ENCODE measurements at regions not wholly inside any gene's neighbourhood (a gene's known extent, or its start where the extent isn't known, plus 50 kb on each side); places are given as distances from the start of the nearest gene placed in this dataset.

- intact Hi-C loops (cut with DNase I) = no loop called here
- DNase-seq (ENCODE audit: low spot score in 2 of 2) = no peak
- Histone ChIP-seq H3K4me1 (no peaks in the 10 kb centered on the region), H3K9me3 (peaks cover 0 to 8% of the 10 kb centered on the region in 2 donors), H3K4me3 (no peak overlapping the region), H3K36me3 (no peaks in the 10 kb centered on the region), H3K27me3 (no peaks in the 10 kb centered on the region), H3K27ac (no peak overlapping the region)
- TF ChIP-seq, protein P1, sequence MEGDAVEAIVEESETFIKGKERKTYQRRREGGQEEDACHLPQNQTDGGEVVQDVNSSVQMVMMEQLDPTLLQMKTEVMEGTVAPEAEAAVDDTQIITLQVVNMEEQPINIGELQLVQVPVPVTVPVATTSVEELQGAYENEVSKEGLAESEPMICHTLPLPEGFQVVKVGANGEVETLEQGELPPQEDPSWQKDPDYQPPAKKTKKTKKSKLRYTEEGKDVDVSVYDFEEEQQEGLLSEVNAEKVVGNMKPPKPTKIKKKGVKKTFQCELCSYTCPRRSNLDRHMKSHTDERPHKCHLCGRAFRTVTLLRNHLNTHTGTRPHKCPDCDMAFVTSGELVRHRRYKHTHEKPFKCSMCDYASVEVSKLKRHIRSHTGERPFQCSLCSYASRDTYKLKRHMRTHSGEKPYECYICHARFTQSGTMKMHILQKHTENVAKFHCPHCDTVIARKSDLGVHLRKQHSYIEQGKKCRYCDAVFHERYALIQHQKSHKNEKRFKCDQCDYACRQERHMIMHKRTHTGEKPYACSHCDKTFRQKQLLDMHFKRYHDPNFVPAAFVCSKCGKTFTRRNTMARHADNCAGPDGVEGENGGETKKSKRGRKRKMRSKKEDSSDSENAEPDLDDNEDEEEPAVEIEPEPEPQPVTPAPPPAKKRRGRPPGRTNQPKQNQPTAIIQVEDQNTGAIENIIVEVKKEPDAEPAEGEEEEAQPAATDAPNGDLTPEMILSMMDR (IDR thresholded peaks at IDR 0.05) = no peak
These were observed 394.5 kb downstream of the LTN1 start for GRCh38 chr21:28598214-28598613.

DNA sequence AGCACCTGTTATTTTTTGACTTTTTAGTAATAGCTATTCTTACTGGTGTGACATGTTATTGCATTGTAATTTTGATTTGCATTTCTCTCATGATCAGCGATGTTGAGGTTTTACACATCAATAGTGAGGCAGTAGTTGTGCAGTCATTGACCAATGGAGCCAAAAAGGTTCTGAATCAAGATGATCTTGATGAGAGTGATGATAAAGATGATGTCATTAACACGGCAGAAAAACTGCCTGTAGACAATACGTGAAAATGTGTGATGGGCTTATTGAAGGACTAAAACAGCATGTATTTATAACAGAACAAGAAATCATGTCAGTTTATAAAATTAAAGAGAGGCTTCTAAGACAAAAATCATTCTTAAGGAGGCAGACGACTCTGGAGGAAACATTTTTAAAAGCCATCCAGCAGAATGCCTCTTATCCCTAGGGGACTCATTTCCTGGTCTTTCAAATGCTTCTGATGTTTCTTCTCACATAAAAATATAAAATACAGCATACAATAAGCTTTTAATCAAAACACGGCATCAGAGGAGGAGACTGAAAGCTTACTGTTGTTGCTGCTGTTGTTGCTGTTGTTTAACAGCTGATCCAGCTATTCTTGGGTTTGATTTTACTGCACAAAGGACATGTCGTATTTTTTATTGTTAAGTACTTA lies 400.3 kb downstream of the LTN1 start:
- Histone ChIP-seq H3K9me3 (no peaks in the 10 kb centered on the region), H3K27ac (no peak overlapping the region), H3K4me3 (no peak overlapping the region), H3K36me3 (no peaks in the 10 kb centered on the region), H3K27me3 (no peaks in the 10 kb centered on the region), H3K4me1 (no peaks in the 10 kb centered on the region)
- DNase-seq (ENCODE audit: low spot score in 2 of 2) = no peak
- intact Hi-C loops (cut with DNase I) = no loop called here
- TF ChIP-seq, protein P1 (IDR thresholded peaks at IDR 0.05) = no peak

- H3K4me3 ChIP-seq = no peak overlapping the region
- H3K4me1 ChIP-seq = no peaks in the 10 kb centered on the region
- TF ChIP-seq, protein P1 (IDR thresholded peaks at IDR 0.05) = no peak
- no peaks in the 10 kb centered on the region for H3K9me3 ChIP-seq
- intact Hi-C loops (cut with DNase I) = no loop called here
- no peaks in the 10 kb centered on the region for H3K36me3 ChIP-seq
- H3K27me3 ChIP-seq = no peaks in the 10 kb centered on the region
- no peak for DNase-seq (ENCODE audit: low spot score in 2 of 2)
- no peak overlapping the region for H3K27ac ChIP-seq
These were observed 402.0 kb downstream of the LTN1 start for GRCh38 chr21:28590676-28591075.

DNA sequence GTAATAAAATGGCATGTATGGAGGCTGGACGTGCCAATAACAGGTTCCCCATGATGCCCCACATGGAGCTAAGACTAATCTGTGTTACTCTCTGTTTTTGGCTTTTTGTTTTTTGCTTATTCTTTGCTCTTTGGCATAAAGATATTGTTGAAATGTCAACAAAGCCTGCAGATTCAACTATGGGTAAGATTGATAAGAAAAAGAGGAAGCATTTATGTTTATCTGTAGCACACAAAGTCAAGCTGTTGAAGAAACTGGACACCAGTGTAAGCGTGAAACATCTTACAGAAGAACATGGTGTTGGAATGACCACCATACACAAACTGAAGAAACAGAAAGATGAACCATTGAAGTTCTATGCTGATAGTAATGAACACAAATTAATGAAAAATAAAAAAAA lies 402.7 kb downstream of the LTN1 start:
- Histone ChIP-seq H3K9me3 (no peaks in the 10 kb centered on the region), H3K4me1 (no peaks in the 10 kb centered on the region), H3K4me3 (no peak overlapping the region), H3K27me3 (no peaks in the 10 kb centered on the region), H3K27ac (no peak overlapping the region), H3K36me3 (no peaks in the 10 kb centered on the region)
- intact Hi-C loops (cut with DNase I) = no loop called here
- DNase-seq (ENCODE audit: low spot score in 2 of 2) = no peak
- TF ChIP-seq, protein P1 (IDR thresholded peaks at IDR 0.05) = no peak

DNA sequence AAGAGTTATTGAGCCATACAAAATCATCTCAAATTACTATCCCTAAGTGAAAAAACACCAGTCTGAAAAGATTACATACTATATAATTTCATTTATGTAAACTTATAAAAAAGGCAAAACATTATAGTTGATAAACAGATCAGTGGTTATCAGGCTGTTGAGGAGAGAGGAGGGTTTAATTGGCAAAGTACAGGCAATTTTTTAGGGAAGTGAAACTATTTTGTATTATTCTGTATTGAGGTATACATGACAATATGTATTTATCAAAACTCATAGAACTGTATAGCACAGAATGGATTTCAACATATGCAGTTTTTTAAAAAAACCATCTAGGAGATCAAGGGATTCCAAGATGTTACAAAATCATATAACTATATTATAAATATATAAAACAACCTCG lies 403.7 kb downstream of the LTN1 start:
- no peaks in the 10 kb centered on the region for H3K4me1 ChIP-seq
- DNase-seq (ENCODE audit: low spot score in 2 of 2) = no peak

More for the DNA sequence above, 403.7 kb downstream of the LTN1 start:
- intact Hi-C loops (cut with DNase I) = no loop called here
- TF ChIP-seq, protein P1 (IDR thresholded peaks at IDR 0.05) = no peak
- H3K27ac ChIP-seq = no peak overlapping the region
- no peaks in the 10 kb centered on the region for H3K36me3 ChIP-seq
- H3K9me3 ChIP-seq = no peaks in the 10 kb centered on the region
- H3K27me3 ChIP-seq = no peaks in the 10 kb centered on the region
- no peak overlapping the region for H3K4me3 ChIP-seq
